ENCODE measurements at regions not wholly inside any gene's neighbourhood (a gene's known extent, or its start where the extent isn't known, plus 50 kb on each side); places are given as distances from the start of the nearest gene placed in this dataset.

DNA sequence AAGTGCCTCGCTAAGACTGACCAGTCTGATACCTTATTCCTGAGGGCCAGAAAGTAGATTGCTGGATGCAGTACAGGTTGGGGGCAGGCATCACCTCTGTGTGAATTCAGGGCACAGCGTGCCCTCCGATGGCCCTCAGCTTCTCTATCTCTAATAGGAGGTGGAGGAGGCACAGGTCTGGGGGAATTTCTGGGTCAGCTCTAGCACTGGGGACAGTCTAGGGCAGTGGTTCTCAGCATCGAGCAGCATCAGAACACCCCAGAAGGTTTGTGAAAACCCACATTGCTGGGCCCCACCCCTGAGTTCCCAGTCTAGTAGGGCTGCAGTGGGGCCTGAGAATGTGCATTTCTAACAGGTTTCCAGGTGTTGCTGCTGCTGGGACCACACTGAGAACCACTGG, 166.7 kb downstream of the CDC5L start:
- no peaks in the 10 kb centered on the region for H3K36me3 Mint-ChIP-seq (ENCODE audit: insufficient read depth)
- no peak overlapping the region for H3K27ac Mint-ChIP-seq
- TF ChIP-seq, protein P1, sequence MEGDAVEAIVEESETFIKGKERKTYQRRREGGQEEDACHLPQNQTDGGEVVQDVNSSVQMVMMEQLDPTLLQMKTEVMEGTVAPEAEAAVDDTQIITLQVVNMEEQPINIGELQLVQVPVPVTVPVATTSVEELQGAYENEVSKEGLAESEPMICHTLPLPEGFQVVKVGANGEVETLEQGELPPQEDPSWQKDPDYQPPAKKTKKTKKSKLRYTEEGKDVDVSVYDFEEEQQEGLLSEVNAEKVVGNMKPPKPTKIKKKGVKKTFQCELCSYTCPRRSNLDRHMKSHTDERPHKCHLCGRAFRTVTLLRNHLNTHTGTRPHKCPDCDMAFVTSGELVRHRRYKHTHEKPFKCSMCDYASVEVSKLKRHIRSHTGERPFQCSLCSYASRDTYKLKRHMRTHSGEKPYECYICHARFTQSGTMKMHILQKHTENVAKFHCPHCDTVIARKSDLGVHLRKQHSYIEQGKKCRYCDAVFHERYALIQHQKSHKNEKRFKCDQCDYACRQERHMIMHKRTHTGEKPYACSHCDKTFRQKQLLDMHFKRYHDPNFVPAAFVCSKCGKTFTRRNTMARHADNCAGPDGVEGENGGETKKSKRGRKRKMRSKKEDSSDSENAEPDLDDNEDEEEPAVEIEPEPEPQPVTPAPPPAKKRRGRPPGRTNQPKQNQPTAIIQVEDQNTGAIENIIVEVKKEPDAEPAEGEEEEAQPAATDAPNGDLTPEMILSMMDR (IDR thresholded peaks at IDR 0.05; ENCODE audit: unreplicated experiment) = no peak

DNA sequence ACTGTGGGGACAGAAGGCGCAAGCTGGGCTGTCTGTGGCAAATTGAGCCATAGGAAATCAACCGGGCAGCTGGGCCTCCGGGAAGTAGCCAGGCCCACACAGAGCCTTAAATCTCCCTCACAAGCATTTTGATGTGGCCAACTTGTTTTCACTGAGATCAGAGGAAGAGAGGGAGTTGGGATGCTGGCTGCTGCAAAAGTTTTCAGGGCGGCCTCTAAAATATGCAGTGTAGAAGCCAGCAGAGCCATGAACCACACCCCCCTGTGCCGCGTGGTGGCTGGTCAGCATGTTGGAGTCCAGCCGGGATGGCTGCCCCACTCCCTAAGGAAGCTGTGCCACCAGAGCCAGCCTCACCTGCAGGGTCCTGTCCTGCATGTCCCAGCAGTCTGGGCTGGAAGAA, 167.4 kb downstream of the CDC5L start:
- H3K4me3 Mint-ChIP-seq (ENCODE audit: low read depth) = no peak overlapping the region
- no peaks in the 10 kb centered on the region for H3K9me3 Mint-ChIP-seq (ENCODE audit: low read depth)
- no peaks in the 10 kb centered on the region for H3K36me3 Mint-ChIP-seq (ENCODE audit: insufficient read depth)
- DNase-seq (ENCODE audit: low spot score, unreplicated experiment) = no peak
- H3K4me1 Mint-ChIP-seq (ENCODE audit: low read depth) = peaks cover 19% of the 10 kb centered on the region
- TF ChIP-seq, protein P1 (IDR thresholded peaks at IDR 0.05; ENCODE audit: unreplicated experiment) = no peak
- peaks cover 3% of the 10 kb centered on the region for H3K27me3 Mint-ChIP-seq
- peak overlapping the region; percentile 49 for H3K27ac Mint-ChIP-seq

More for the DNA sequence above, 166.7 kb downstream of the CDC5L start:
- no peak overlapping the region for H3K4me3 Mint-ChIP-seq (ENCODE audit: low read depth)
- H3K27me3 Mint-ChIP-seq = peaks cover 3% of the 10 kb centered on the region
- H3K9me3 Mint-ChIP-seq (ENCODE audit: low read depth) = no peaks in the 10 kb centered on the region
- peaks cover 17% of the 10 kb centered on the region for H3K4me1 Mint-ChIP-seq (ENCODE audit: low read depth)
- DNase-seq (ENCODE audit: low spot score, unreplicated experiment) = no peak

DNA sequence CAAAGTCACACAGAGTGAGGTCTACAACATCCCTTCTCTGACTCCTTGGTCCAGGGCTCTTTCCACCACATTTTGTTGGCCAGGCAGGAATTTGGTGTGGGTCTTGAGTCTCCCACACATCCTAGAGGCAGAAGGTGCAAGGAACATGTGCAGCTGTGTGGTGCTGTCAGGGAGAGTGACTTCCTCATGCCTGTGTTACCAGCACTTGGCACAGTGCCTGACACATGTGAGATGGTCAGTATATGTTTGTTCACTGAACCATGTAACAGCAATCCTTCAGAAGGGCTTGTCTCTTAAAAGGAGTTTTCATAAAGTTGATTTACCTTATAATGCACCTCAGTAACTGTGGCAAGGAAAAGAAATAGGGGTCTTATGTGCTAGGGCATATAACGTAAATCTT, 168.5 kb downstream of the CDC5L start:
- no peaks in the 10 kb centered on the region for H3K9me3 Mint-ChIP-seq (ENCODE audit: low read depth)
- peaks cover 19% of the 10 kb centered on the region for H3K4me1 Mint-ChIP-seq (ENCODE audit: low read depth)
- no peak for DNase-seq (ENCODE audit: low spot score, unreplicated experiment)
- no peaks in the 10 kb centered on the region for H3K27me3 Mint-ChIP-seq
- no peak overlapping the region for H3K27ac Mint-ChIP-seq
- no peaks in the 10 kb centered on the region for H3K36me3 Mint-ChIP-seq (ENCODE audit: insufficient read depth)
- no peak overlapping the region for H3K4me3 Mint-ChIP-seq (ENCODE audit: low read depth)
- TF ChIP-seq, protein P1 (IDR thresholded peaks at IDR 0.05; ENCODE audit: unreplicated experiment) = no peak

DNA sequence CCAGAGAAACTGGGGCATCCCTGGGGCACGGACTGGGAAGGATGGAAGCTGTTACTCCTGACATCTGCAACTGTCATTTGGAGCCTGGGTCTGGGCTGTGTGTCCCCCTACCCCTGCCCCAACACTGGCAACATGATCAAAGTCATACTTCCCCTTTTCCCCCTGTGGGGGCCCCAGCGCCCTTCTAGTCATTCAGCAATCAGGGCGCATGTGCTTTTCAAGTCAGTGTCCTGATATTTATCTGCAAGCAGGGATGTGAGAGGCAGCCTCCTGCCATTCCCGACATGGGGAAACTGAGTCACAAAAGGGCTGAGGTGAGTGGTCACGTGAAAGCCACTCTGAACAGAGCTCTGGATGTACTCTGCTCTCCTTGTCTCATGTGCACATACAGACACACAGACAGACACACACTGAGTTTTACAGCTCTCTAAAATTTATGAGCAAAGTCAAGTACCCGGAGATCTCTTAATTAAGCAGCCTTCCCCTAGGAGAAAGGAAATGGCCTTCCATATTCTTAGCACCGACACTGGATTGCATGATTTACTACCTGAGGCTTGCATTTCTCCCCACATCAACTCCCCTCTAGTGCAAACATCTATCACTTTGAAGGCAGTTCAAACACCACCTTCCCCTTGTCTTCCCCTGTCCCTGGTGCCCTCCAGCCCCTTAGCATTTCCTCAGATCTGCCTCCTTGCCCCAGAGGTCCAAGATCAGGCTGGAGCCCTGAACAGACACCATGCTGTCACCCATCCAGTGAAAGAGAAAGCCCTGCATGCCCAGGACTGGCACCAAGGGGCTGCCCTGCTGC, 170.7 kb downstream of the CDC5L start:
- H3K36me3 Mint-ChIP-seq (ENCODE audit: insufficient read depth) = no peaks in the 10 kb centered on the region
- no peak overlapping the region for H3K27ac Mint-ChIP-seq
- H3K27me3 Mint-ChIP-seq = peaks cover 3% of the 10 kb centered on the region
- no peak overlapping the region for H3K4me3 Mint-ChIP-seq (ENCODE audit: low read depth)
- TF ChIP-seq, protein P1 (IDR thresholded peaks at IDR 0.05; ENCODE audit: unreplicated experiment) = no peak
- H3K9me3 Mint-ChIP-seq (ENCODE audit: low read depth) = no peaks in the 10 kb centered on the region
- H3K4me1 Mint-ChIP-seq (ENCODE audit: low read depth) = peaks cover 19% of the 10 kb centered on the region
- DNase-seq (ENCODE audit: low spot score, unreplicated experiment) = no peak

DNA sequence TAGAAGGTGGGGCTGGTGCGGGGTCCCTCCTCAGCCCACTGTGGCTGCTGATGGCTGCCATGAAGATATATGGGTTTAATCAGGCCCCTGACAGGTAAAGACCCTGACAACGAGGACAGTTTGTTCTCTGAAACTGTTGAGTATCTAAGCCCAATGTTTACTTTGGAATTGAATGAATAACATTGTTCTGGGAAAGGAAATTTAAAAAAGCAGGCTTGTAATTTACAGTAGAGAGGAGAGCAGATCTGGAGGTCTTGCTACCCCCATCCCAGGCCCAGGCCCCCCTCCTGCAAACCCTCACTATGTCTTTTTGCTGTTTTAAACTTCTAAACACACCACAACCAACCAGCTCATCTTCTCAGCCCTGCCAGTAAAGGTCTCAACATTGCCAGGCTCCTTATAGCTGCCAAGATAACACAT, 171.3 kb downstream of the CDC5L start:
- Mint-ChIP-seq H3K9me3 (ENCODE audit: low read depth) (no peaks in the 10 kb centered on the region), H3K4me1 (ENCODE audit: low read depth) (peaks cover 21% of the 10 kb centered on the region), H3K4me3 (ENCODE audit: low read depth) (no peak overlapping the region), H3K27ac (no peak overlapping the region), H3K36me3 (ENCODE audit: insufficient read depth) (no peaks in the 10 kb centered on the region), H3K27me3 (peaks cover 3% of the 10 kb centered on the region)
- no peak for DNase-seq (ENCODE audit: low spot score, unreplicated experiment)
- TF ChIP-seq, protein P1 (IDR thresholded peaks at IDR 0.05; ENCODE audit: unreplicated experiment) = no peak
